Prostate gland (tissue), 2 donors: ENCODE measurements at regions not wholly inside any gene's neighbourhood (a gene's known extent, or its start where the extent isn't known, plus 50 kb on each side); places are given as distances from the start of the nearest gene placed in this dataset.

Source experiments
- CTCF ChIP-seq, 4 experiments: fragments of 200-600 bp in 2 of 4; fragments of 450-650 bp in 2 of 4; sonication (generic) in 2 of 4; IDR thresholded peaks; 1 replicate in 3 of 4; 2 replicates in 1 of 4; pipeline ENCODE4 v1.5.1; 2016 to 2019; ENCODE audit warnings: antibody characterized with exemption in 4 of 4, mild to moderate bottlenecking in 2 of 4, moderate library complexity in 2 of 4
- POLR2AphosphoS5 ChIP-seq: sonication (generic); formaldehyde crosslinking; IDR thresholded peaks from one replicate; pipeline ENCODE4 v1.6.1; 2017; ENCODE audit warnings: antibody characterized with exemption

- TF ChIP-seq POLR2AphosphoS5 (no peak), CTCF (IDR thresholded peaks at IDR 0.05) (no peak)
Measured at GRCh38 chr2:66772618-66773017, 337.7 kb downstream of the MEIS1 start.
